Renal pelvis (tissue), 1 donor: ENCODE measurements at regions not wholly inside any gene's neighbourhood (a gene's known extent, or its start where the extent isn't known, plus 50 kb on each side); places are given as distances from the start of the nearest gene placed in this dataset.
A peak's percentile ranks its signal among the peaks of the same experiment; 100 is the strongest.
"Not testable (repeated sequence)": the region's sequence is repeated elsewhere in the genome, so short reads cannot be mapped to it uniquely, and the experiment has no call there.

Experiments
- DNase-seq: peaks from one replicate; pipeline ENCODE4 v3.0.0-alpha.2; 2013

GRCh38 chr2:234898534-234899053 lies 53.2 kb upstream of the SH3BP4 start:
- no peak for DNase-seq

- not testable (repeated sequence) for DNase-seq
Measured at GRCh38 chr2:234888442-234888841, 63.4 kb upstream of the SH3BP4 start.

- DNase-seq, result no peak
Measured at GRCh38 chr2:234887195-234887594, 64.6 kb upstream of the SH3BP4 start.

GRCh38 chr2:234885886-234886285 lies 65.9 kb upstream of the SH3BP4 start:
- no peak for DNase-seq

DNA sequence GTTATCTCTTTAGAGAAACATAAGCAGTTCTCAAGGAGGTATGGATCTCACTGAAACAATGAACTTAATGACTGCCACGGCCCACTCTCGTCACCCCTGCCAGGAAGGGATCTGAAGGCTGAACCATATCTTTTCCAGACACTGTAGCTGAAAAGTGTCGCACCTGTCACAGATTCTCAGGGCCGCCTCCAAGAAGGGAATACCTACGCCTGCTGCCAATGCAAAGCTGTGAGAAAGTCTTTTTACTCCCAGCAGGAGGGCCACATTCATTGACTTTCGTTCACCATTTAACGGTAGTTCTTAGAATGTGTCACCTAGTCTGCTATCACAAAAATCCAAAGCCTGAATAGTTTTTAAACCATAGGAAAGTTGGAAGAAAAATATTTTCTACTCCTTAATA lies 66.7 kb upstream of the SH3BP4 start:
- DNase-seq, result no peak

- DNase-seq, result no peak
Measured at GRCh38 chr2:234884591-234884990, 67.2 kb upstream of the SH3BP4 start.

- DNase-seq, result peak; percentile 71
Measured at GRCh38 chr2:234881413-234882241, 70.2 kb upstream of the SH3BP4 start.

- DNase-seq, result no peak
Measured at GRCh38 chr2:234880551-234881211, 71.1 kb upstream of the SH3BP4 start.

GRCh38 chr2:234879671-234880455 lies 72.0 kb upstream of the SH3BP4 start:
- no peak for DNase-seq

GRCh38 chr2:234876621-234877020 lies 75.2 kb upstream of the SH3BP4 start:
- DNase-seq, result not testable (repeated sequence)

DNA sequence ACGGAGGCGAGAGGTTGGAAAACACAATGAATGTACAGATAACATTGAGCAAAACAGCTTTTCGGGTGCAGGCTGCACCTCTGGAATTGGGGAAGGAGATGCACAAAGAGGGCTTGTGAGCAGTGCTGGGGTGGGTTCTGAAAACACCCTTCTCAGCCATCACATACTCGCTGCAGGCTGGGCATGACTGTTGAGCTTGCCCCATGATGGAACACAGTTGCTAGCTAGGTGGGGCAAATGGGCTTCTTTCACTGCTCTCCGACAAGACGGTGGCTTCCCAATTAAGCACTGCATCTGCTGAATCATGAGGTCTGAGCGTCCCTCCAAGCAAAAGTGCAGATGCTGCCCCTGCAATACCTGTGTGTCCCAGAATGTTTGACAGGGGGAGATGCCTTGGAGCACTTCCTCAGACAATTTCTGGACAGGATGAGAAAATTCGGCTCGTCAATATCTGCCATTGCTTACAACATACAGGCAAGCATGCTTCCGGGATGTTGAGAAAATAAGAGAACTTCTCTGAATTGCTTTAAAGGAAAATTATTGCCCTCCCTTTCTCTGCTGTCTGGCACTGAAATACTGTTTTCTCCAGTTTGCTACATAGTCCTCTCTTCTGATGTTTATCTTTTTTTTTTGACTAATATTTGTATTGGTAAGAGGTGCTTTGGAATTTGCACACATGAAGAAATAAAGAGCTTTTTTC lies 77.3 kb upstream of the SH3BP4 start:
- no peak for DNase-seq

DNA sequence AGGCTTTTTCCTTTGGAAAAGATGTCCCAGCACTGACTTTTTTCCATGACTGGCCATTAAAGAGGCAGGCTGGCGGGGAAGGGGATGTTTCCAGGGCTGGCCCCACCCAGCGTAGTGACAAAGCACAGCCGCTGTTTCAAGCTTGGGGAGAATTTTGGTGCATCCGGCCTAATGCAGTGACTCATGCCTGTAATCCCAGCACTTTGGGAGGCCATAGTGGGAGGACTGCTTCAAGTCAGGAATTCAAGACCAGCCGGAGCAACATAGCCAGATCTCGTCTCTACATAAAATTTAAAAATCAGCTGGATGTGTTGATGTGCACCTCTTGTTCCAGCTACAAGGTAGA lies 78.0 kb upstream of the SH3BP4 start:
- no peak for DNase-seq

- no peak for DNase-seq
Measured at GRCh38 chr2:234873103-234873827, 78.6 kb upstream of the SH3BP4 start.

DNA sequence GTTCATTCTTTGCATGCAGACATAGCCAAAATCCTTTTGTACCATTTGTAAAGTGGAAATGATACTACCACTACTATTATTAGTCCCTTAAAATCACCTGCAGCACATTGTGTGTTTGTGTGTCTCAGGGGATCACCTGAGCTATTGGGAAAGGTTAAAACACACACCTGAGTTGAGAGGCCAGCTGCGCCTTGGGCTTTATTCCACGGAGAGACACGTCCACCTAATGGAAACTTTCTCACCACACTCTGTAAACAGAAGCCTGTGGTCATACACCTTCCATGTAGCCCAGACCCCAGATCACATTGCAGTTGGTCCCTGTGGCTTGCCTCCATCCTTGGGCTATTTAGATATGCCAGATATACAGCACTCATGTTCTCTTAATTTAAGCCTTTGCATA lies 81.8 kb upstream of the SH3BP4 start:
- DNase-seq, result no peak

DNA sequence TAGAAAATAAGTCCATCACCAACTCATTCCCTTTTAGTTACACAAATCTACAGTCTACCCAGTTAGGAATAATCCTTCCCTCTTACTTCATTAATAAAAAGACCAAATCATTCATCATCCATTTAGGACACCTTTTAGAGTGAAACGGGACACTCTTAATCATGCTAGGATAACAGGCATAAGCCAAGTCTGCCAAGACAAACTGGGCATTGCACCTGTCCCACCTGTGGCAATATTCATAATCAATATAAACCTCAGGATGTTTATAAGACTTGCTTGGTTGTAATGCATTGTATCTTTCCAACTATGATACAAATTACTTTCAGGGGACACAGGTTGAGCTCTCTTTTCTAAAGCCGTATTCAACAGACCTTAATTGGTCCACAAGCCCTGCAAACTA lies 82.7 kb upstream of the SH3BP4 start:
- no peak for DNase-seq

- no peak for DNase-seq
Measured at GRCh38 chr2:234867882-234868285, 83.9 kb upstream of the SH3BP4 start.

GRCh38 chr2:234865586-234865985 lies 86.2 kb upstream of the SH3BP4 start:
- DNase-seq, result no peak

GRCh38 chr2:234865040-234865439 lies 86.8 kb upstream of the SH3BP4 start:
- DNase-seq, result no peak

GRCh38 chr2:234864506-234864905 lies 87.3 kb upstream of the SH3BP4 start:
- DNase-seq, result no peak

GRCh38 chr2:234863043-234863934 lies 88.5 kb upstream of the SH3BP4 start:
- no peak for DNase-seq
